Renal cortex interstitium (tissue), 11 donors: ENCODE measurements at regions not wholly inside any gene's neighbourhood (a gene's known extent, or its start where the extent isn't known, plus 50 kb on each side); places are given as distances from the start of the nearest gene placed in this dataset.

Experiments used
- DNase-seq, 11 donors: peaks; one replicate each; pipeline ENCODE4 v3.0.0-alpha.2; 2013; ENCODE audit warnings: low read depth in 9 of 11, low spot score in 4 of 11; ENCODE audit errors: extremely low read depth in 1 of 11

DNA sequence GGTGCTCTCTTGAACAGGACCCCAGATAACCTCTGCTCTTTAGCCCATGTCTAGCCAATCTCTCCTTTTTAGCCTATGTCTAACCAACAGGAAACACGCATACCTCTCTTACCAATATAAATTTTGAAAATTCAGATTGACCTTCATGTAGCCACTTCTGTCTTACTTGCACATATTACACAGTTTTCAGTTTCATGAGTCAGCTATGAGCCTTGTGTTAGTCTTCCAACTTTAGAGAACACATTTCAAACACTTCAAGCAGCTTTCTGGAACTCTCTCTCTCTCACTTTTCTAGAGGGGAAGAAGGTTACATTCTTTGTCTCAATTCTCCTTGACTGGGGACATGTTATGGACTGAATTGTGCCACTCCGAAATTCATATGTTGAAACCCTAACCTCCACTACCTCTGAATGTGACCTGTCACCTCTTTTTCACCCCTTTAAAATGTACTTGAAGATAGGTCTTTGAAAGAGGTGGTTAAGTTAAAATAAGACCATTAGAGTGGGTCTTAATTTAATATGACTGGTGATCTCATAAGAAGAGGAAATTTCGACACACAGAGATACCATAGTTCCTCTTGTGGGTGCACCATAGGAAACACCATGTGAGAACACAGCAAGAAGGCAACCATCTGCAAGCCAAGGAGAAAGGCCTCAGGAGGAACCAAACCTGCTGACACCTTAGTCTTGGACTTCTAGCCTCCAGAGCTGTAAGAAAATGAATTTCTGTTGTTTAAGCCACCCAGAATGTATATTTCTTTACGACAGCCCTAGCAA, 480.3 kb upstream of the ALCAM start:
- no peak for DNase-seq

DNA sequence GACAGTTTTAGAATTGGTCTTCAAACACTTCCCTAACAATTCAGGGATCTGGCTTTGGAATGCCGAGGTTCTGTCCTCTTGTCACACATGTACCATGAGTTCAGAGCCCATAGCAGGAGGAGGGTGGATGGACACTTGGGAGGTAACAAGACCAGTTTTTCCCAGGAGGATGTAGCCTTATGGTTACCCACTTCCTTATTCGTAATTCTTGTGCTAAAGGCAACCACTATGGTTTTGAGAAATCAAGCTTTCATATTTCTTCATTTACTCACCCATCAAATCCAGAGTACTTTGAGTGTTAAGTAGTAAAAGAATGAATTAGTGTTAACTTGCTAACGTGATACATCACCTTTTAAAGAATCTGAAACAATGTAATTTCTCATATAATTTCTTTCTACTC, 479.6 kb upstream of the ALCAM start:
- no peak for DNase-seq

GRCh38 chr3:104887619-104888018, 479.1 kb upstream of the ALCAM start:
- DNase-seq: no peak

DNA sequence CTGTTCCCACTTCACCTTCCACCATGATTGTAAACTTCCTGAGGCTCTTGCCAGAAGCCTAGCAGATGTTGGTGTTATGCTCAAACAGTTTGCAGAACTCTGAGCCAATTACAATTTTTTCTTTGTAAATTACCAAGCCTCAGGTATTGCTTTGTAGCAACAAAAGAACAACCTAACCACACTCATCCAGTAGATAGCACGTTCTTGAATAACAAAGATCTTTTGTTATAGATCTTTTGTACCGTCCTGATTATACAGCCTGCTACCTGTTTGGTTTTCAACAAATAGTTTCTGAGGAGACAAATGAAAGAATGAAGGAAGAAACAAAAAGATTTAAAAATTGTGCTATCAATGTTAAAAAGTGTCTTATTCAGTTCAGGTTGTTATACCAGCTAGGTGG, 474.7 kb upstream of the ALCAM start:
- DNase-seq: no peak

GRCh38 chr3:104896624-104897023, 470.1 kb upstream of the ALCAM start:
- no peak for DNase-seq

DNA sequence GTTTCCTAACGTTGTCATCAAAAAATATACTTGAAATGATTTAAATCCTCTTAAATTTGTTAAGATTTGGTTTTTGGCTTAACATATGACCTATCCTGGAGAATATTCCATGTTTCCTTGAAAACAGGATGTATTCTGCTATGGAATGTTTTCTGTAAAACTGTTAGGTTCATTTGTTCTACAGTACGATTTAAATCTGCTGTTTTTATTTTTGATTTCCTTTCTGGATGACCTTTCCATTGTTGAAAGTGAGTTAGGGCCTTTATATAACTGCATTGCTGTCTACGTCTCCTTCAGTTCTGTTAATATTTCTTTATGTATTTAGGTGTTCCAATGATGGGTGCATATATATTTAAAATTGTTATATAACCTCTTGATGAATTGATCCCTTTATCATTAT, 465.3 kb upstream of the ALCAM start:
- DNase-seq: no peak

DNA sequence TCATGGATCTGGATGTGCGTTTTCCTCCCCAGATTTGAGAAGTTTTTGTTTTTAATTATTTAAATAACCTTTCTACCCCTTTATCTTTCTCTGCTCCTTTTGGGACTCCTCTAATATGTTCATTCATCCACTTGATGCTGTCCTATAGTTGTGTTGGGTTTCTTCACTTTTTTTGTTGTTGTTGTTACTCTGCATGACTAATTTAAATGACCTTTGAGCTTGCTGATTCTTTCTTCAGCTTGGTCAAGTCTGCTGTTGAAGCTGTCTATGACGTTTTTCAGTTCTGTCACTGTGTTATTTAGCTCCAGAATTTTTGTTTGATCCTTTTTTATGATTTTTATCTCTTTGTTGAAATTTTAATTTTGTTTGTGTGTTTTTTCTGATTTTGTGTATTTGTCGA, 463.6 kb upstream of the ALCAM start:
- no peak for DNase-seq

DNA sequence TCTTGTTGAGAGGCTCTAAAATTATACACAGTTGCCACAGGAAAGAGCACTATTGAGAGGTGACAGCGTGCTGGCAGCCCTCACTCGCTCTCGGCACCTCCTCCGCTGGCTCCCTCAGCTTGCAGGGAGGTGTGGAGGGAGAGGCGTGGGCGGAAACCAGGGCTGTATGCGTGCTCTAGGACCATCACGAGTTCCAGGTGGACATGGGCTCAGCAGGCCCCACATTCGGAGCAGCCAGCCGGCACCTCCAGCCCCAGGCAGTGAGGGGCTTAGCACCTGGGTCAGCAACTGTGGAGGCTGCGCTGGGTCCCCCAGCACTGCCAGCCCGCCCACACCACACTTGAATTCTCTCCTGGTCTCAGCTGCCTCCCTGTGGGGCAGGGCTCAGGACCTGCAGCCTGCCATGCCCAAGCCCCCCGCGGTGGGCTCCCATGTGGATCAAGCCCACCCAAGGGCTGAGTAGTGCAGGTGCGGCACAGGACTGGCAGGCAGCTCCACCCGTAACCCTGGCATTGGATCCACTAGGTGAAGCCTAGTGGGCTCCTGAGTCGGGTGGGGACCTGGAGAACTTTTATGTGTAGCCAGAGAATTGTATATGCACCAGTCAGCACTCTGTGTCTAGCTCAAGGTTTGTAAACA, 460.6 kb upstream of the ALCAM start:
- no peak for DNase-seq

DNA sequence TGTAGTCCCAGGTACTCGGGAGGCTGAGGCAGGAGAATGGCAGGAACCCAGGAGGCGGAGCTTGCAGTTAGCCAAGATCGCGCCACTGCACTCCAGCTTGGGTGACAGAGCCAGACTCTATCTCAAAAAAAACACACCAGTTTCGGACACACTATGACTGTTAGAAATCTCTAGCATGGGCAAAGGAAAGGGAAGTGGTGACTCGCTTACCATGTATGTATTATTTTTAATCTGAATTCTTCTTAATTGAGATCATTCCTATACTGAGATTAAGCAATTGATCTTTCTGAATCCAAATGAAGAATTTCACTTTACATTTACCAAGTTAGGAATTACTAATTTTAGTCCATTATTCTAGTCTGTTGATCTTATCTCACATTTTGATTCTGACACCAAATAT, 459.2 kb upstream of the ALCAM start:
- no peak for DNase-seq

- peak in 1 of 11 donors; percentile 4 for DNase-seq
These were observed 457.9 kb upstream of the ALCAM start for GRCh38 chr3:104908761-104909160.

DNA sequence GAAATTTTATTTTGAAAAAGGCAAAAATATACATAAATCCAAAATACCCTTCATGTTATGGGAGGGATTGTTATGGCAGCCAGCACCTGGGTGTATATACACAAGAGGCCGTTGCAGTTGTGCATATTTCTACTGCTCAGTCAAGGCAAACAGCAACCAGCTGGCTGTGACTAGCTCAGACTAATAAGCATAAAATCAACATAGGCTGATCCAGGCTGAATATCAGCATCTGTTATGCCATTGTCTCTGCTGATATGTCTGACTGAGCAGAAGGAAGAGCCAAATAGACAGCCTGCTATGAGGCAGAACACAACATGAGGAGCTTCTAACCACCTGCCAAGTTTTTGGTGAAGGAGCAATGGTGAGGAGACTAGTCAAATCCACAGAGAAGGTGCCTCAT, 457.5 kb upstream of the ALCAM start:
- peak in 8 of 11 donors; percentile 8 to 62 (median 40) for DNase-seq

GRCh38 chr3:104909721-104910120, 457.0 kb upstream of the ALCAM start:
- DNase-seq: no peak

GRCh38 chr3:104911376-104911775, 455.3 kb upstream of the ALCAM start:
- DNase-seq: no peak

DNA sequence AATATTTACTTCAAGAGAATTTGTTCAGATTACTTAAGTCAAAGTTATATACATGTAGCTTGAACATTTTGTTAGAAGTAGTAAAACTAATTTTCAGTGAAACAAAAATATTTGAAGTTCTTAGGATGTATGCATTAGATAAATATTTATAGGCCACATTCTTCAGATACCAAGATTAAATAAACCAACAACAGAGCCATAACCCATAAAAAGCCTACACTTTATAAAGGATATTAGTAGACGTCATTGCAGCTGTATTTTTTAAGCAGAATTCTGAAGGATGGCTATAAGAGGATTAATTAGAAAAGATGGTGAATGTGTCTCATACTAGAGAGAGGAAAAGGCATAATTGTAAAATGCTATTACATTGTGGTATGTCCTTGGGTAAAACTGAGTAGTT, 449.7 kb upstream of the ALCAM start:
- peak in 1 of 11 donors; percentile 7 for DNase-seq

DNA sequence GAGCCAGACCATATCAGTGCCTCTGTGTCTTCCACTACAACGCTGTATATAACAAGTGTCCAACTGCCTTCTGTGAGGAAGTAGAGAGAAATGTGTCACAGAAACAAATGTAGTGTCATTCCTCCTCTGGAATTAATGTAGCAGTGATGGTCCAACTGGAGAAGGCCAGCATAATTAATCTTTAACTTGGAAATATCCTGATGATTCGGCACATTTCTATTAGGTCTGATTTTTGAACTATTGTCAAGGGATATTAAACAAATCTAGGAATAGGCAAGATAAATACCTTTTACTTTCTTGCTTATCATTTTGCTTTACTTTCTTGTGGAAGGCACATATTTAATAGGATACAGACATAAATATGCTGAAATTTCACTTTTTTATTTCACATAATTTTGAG, 446.2 kb upstream of the ALCAM start:
- DNase-seq: no peak

DNA sequence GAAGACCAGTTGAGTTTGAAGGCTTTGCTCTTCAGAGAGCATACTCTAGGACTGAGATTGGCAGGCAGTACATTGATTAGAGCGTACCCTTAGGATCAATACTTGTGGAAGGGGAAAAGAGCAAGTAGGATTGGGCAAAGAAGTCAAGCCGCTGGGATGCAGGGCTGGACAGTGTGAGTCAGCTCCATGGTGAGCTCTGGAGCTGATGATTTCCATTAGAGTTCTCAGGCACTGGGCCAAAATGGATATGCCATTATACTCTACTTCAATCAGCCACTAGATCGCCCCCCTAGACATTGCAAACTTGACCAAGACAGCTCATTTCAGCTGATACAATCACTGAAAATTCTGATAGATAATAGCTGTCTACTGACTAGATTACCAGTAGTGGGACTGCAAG, 432.7 kb upstream of the ALCAM start:
- no peak for DNase-seq

DNA sequence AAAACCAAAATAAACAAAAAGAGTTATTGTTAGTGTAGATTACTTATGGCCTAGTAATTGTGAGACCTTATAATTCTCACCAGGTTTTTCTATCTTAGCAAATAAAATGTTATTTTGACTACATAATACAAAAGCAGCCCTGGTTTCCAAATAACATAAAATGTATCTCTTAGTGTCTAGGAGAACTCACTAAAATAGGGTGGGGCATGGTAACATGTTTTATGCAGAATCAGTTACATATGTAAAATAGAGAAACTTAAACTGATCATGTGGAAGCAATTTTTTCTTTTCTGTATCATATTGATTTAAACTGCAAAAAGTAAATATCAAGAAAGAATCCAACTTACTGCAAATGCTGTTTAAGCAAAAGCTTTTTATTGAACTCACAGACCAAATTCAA, 431.1 kb upstream of the ALCAM start:
- no peak for DNase-seq

DNA sequence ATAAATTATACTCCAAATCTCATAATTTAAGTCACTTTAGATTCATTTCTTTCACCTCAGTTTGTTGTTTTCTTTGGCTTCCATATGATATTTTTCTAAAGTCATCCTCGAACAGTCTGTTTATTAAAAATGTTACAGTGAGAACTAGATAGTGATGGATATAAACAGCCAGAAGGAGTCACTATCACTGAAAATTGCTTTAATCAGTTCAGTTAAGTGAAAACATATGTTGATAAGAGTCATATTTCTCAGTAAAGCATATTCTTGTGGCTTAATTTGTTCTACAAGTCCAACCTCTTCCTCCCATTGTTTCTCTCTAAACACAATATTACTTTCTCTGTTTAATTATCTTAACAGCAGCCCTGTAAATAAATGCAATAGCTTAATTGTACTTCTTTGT, 427.5 kb upstream of the ALCAM start:
- no peak for DNase-seq

DNA sequence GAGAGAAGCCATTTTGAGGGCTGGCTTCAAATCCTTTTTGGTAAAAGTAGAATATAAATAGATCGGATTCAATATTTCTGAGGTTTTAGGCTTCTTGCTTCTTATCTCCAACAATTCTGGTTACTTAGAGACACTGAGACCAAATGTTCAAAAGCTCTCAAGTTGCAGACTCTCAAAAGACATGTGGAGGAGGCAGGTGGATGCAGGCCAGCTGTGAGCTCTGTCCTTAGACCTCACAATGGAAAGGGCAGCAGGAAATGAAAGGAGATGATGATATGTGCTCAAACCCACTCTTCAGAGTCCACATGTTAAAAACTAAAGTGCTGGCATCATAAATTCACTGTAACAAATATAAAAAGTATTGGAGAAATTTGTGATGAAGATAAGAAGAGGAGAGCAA, 424.9 kb upstream of the ALCAM start:
- DNase-seq: no peak

DNA sequence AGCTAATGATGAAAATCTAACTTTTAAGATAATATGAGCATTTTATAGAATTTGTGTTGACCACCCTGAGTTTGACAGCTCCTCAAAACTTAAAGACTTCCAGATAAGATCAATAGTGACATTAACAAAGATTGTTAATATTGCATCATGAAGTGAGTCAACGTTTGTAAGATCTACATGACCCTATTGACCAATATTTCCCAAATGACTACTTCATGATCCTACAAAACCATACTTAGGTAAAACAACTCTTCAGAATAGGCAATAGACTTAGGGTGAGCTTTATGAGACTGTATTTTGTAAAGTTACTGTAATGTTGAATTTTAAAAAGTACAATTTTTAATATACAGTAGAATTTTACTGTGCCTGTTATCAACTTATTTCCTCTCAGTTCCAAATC, 422.7 kb upstream of the ALCAM start:
- DNase-seq: no peak

DNA sequence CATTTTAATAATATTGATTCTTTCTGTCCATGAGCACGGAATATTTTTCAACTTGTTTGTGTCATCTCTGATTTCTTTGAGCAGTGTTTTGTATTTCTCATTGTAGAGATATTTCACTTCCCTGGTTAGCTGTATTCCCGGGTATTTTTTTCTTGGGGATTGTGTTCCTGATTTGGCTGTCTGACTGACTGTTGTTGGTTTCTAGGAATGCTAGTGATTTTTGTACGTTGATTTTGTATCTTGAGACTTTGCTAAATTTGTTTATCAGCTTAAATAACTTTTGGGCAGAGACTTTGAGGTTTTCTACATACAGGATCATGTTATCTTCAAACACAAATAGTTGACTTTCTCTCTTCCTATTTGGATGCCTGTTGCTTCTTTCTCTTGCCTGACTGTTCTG, 418.8 kb upstream of the ALCAM start:
- DNase-seq: no peak
